ENCODE measurements at regions not wholly inside any gene's neighbourhood (a gene's known extent, or its start where the extent isn't known, plus 50 kb on each side); places are given as distances from the start of the nearest gene placed in this dataset.
"Not testable (repeated sequence)": the region's sequence is repeated elsewhere in the genome, so short reads cannot be mapped to it uniquely, and the experiment has no call there.

DNA sequence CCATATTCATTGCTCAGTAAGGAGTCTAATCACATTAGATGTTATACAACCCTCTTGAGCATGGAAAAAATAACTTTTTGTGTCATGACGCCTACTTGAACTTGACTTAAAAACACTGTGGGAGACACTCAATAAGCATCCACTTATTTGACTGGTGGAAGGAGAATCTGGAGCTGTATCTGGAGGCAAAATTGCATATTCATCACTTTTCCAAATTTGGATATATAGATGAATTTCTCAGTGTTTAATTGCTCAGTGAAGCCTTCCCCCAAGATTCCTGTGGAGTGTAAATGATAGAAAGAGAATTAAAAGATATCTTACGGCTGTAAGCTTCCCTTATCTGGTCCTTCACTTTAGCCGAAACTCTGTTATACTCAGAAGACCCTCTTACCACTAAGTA lies 610.7 kb upstream of the ADGRL2 start:
- DNase-seq = no peak

DNA sequence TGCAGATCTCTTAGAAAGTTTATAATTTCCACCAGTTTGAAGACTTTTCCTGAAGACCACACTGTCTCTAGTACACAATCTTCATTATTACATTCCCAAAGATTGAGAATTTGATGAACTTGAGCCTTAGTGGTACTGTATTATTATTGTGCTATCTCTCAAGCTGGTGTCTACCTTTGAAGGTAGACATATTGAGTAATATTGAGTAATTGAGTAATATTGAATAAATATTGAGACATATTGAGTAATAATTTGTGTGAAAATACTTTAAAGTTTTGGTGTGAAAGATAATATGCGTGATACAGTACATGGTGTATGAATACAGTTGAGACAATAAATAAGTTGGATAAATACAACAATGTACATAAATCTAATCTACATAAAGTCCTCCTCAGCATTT lies 613.1 kb upstream of the ADGRL2 start:
- no peak for DNase-seq

DNA sequence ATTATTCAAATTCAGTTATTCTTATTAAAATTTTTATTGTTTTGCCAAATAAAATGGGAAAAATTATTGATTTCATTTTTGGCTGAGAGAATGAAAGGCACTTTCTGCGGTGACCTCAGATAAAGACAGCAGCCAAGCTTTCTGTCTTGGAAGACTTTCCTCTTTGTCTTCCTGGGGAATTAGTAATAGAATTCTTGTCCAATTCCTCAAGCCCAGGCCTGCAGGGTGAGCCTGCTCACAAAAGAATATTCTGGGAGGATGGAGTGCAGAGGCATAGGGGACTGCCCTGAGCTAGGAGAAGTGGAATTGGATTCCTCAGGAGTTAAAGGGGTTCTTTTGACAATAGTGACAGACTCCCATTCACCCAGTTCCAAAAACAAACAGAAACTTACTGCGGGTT lies 614.5 kb upstream of the ADGRL2 start:
- DNase-seq = no peak

DNA sequence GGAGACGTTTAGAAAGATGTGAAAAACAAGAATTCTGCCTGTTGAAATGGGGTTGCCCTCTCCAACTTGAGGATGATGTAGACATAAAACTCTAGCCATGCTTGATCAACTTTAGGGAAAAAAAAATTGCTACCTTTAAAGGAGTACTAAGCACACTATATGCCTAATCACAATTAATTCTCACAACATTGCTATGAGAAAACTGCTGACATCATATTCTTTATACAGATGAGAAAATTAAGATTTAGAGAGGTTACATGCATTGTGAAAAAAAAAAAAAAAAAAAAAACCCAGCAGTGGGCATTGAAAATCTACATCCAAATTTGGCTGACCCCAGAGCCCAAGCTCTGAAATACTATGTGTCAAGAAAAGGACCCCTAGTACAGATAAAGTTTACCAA lies 617.2 kb upstream of the ADGRL2 start:
- DNase-seq = no peak

DNA sequence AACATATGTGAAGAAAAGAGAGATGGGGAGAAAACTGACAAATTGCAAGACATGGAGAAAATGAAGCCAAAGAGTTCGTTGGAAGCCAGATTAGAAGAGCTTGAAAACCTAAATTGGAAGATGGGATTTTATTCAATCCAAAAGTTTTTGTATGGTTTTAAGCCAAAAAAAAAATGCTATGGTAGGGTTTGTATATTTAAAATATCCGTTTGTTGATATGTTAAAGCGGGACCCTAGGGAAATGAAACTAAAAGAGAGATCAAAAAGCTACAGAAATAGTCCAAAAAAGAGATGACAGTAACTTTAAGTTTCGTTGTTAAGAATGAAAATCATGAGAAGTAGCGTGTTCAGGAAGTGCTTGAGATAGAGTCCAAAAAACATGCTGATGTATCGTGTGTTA lies 617.7 kb upstream of the ADGRL2 start:
- no peak for DNase-seq

- no peak for DNase-seq
Measured at GRCh38 chr1:81179242-81179641, 621.5 kb upstream of the ADGRL2 start.

GRCh38 chr1:81178431-81179093 lies 622.2 kb upstream of the ADGRL2 start:
- DNase-seq = not testable (repeated sequence)

GRCh38 chr1:81174811-81175476 lies 625.8 kb upstream of the ADGRL2 start:
- no peak for DNase-seq

DNA sequence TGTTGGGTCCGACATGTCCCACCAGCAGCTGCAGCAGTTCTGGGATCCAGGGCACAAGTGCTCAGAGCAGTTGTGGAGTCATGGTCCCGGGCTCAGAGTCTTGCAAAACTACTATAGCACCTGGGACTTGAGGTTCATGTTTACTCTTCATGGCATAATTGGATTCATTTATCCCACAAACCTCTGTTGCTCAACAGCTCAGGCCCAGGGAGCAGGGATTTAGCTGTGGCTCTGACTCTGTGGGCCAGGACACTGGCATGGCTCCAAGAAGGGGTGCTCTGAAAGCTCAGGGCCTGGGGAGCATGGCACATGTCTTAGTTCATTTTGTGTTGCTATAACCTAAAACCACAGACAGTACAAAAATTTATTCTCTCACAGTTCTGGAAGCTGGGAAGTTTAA lies 626.7 kb upstream of the ADGRL2 start:
- no peak for DNase-seq

- no peak for DNase-seq
Measured at GRCh38 chr1:81172483-81172882, 628.3 kb upstream of the ADGRL2 start.

GRCh38 chr1:81170721-81171120 lies 630.0 kb upstream of the ADGRL2 start:
- DNase-seq = no peak

DNA sequence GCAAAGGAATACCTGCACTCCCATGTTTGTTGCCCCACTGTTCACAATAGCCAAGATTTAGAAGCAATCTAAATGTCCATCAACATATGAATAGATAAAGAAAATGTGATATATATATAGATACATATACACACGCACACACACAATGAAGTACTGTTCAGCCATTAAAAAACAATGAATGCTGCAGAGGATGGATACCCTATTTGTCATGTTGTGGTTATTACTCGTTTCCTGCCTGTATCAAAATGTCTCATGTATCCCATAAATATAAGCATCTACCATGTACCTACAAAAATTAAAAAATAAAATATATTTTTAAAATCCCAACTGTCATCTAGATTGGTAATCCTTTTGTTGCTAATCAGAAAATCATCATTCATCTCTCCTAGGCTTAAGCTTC lies 634.8 kb upstream of the ADGRL2 start:
- DNase-seq = no peak

DNA sequence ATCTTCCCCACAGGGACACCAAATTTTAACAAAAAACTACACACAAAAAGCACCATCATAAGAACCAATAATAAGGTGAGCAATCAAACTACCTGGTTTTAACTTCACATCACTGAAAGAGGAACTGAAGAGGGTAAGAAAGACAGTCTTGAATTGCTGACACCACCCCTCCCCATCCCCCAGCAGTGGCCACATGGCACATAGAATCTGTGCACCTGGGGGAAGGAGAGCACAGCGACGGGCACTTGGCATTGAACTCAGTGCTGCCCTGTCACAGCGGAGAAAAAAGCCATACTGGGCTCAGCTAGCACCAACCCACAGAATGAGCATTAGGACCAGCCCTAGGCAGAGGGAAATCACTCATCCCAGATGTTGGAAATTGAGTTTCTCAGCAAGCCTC lies 640.0 kb upstream of the ADGRL2 start:
- no peak for DNase-seq

DNA sequence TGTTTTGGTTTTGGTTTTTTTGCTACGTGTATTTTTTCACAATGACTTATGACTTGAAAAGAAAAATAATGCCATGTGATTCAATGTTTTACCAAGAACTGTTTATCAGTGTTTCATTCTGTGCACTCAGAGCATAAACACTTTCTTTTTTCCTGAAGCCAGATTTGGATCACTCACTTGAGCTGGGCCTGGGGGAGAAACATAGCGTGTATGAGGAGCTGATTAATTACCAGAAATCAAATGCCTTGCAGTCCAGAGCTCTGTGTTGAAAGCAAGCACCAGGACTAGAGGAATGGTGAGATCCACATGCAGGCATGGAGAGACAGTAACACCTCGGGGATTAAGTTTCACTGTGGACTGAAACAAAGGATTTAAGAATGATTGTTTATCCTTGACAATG lies 642.1 kb upstream of the ADGRL2 start:
- no peak for DNase-seq

GRCh38 chr1:81157686-81158085 lies 643.0 kb upstream of the ADGRL2 start:
- no peak for DNase-seq

DNA sequence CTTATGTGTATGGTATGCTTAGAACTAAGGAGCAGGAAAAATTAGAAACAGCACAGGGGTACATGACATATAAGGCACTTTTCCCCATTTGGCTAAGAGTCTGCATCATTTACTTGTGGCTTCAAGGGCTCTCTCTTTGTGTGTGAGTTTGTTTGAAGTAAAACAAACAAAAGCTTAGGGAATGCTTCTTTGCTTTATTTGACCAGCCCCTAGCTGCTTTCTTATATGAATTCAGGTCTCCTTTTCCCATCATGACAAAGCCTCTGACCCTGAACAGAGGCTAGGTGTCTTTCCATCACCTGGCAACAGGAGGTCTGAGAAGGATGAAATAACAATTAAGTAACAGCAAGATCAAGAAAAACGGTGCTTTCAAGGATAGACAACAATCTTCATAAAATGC lies 643.8 kb upstream of the ADGRL2 start:
- DNase-seq = no peak

DNA sequence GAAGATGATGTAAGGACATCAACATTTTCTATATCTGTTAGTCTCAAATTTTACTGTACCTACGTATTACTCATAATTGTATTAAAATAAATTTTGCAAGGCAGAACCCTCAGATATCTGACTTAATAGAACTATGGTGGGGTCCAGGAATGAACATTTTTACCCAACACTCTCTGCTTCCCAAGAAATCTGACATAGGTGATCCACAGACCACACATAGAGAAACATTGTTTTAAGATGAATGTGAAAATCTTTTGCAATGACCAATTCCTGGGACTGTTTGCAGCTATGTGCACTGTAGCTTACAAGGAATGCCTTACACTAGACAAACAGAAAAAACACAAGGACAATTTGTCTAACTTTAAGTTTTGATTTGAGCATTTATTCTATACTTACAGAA lies 645.6 kb upstream of the ADGRL2 start:
- DNase-seq = no peak

DNA sequence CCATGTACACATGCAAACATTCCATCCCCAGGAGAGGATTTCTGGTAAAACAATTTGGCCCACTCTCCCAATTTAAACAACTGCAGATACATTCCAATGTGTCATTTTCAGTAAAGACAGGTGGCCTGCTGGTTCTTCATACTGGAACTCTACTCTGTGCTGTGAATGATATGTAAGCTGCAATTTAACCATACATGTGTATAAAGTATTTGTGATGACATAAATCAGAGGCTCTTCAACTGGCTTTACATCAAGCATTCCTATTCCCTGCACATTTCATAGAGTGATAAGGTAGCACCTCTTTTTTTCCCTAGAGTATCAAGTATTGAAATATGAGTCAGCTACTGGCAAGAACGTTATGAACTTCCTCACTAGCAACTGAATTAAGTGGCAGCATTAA lies 649.5 kb upstream of the ADGRL2 start:
- DNase-seq = no peak

DNA sequence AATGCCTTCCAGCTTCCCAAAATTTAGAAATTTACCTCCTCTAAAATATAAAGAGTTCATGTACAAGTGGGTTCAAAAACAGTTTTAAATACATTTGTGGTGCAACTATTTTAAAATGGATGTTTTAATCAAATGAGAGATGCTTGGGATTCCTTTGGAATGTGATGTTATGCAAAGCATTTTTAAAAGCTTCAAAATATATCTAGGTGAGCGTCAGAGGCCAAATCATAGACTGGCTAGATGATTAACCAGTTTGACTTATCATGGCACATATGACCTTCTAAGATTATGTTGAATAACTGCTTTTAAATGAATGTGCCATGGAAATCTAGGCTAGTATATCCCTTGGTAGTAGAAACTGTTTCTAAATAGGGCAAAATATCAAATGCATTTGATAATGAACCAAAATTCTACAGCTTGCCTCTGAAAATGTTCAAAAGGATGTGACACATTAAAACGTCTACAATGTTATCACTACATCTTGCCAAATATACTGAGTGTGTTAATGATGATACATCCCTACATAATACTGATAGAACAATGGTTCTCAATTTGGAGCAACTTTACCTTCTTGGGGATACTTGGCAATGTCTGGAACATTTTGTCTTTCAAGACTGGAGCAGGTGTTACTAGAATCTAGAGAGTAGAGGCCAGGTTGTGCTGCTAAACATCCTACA lies 650.9 kb upstream of the ADGRL2 start:
- no peak for DNase-seq

GRCh38 chr1:81144240-81144825 lies 656.4 kb upstream of the ADGRL2 start:
- DNase-seq = no peak

DNA sequence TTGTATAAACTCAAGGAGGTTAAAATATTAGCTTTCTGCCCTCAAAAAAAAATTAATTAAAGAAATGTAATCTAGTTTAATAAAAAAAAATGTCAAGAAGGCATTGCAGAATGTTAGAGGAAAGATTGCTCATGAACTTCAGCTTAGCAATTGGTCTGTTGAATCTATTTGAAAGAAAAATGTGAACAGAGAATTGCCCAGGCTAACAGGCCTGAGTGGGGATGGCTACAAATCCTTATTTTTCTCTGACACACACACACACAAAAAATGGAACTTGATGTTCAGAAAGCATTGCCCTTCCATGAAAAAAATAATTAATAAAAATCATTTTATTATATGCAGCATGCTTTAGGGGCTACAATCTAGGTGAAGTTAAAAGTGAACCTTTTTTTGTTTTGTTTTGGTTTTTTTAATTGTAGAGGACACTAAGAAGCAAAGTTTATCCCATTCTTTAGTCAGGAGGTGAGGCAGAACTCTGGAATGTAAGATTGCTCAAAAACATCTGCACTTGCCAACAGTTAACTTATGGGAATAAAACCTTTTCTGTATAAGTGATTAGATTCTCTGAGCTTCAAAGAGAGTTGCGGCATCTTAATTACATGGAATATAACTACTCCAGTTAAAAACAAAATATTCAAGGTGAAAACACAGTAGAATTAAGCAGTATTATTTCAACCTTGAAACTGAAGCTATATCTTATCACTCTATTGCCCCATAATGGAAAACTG lies 658.5 kb upstream of the ADGRL2 start:
- DNase-seq = no peak

DNA sequence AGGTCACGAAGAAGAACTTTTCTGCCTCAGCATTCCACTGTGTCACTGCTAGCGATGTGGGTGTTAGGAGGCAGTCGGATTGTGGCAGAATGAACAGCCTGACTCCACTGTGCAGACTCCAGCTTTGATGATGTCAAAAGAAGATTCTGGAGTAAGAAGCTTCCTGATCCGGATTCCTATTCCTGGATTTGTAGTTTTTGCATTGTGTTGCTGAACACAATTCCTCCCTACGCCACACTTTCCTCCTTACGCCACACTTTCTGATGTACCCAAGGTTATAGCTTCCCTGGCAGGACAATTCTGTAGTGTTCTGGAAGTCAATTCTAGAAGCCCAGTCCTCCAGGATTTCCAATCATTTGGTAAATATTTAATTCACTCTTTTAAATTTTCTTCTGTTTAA lies 665.2 kb upstream of the ADGRL2 start:
- DNase-seq = no peak

DNA sequence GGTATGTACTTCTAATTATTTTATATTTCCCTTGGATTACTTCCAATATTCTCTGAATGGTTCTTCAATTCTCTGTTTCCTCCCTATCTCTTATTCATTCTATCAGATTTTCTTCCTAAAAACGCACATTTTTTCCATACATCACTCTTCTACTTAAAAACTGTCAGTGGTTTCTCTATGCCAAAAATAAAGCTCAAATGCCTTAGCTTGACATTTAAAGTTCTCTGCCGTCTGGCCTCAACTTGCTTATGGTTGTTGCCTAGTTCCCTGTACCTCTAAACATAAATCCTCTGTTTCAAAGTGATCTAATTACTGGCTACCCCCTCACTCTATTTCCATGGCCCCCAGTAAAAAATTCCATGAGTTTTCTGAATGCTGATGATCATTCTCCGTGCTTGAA lies 671.0 kb upstream of the ADGRL2 start:
- DNase-seq = no peak
